ENCODE measurements at regions not wholly inside any gene's neighbourhood (a gene's known extent, or its start where the extent isn't known, plus 50 kb on each side); places are given as distances from the start of the nearest gene placed in this dataset.

GRCh38 chr13:47330031-47330430 is 433.2 kb upstream of the HTR2A start:
- intact Hi-C loops (cut with micrococcal nuclease): no loop called here
- no peak for FAIRE-seq
- Histone ChIP-seq H3K4me1 (ENCODE audit: control insufficient read depth, extremely low read depth, insufficient read depth, low read length) (no peaks in the 10 kb centered on the region), H3K27ac (ENCODE audit: insufficient read depth, low read depth, low read length) (no peak overlapping the region), H3K4me2 (ENCODE audit: insufficient read depth, low read length) (no peak overlapping the region), H3K36me3 (ENCODE audit: control insufficient read depth in 2 of 2, extremely low read depth in 1 of 2, insufficient read depth in 2 of 2, low read length in 2 of 2) (no peaks in the 10 kb centered on the region), H3K27me3 (ENCODE audit: control insufficient read depth in 2 of 2, insufficient read depth in 2 of 2, low read length in 2 of 2) (no peaks in the 10 kb centered on the region), H4K20me1 (replicated peaks; ENCODE audit: control insufficient read depth, extremely low read depth, insufficient read depth, low read length) (no peaks in the 10 kb centered on the region), H2AFZ (ENCODE audit: low read depth, low read length) (no peak overlapping the region), H3K9me3 (replicated peaks; ENCODE audit: control insufficient read depth, insufficient read depth, low read length) (peaks cover 5% of the 10 kb centered on the region), H3K4me3 (replicated peaks in 1 of 3; ENCODE audit: insufficient read depth in 1 of 3, low read depth in 1 of 3, low read length in 3 of 3) (no peak overlapping the region), H3K79me2 (ENCODE audit: control insufficient read depth, insufficient read depth, low read length) (no peaks in the 10 kb centered on the region), H3K9ac (replicated peaks; ENCODE audit: extremely low read depth, insufficient read depth, low read length) (no peak overlapping the region), H3K9me1 (replicated peaks; ENCODE audit: control insufficient read depth, extremely low read depth, insufficient read depth, low read length) (no peaks in the 10 kb centered on the region)
- dilution Hi-C loops (cut with MboI; ENCODE audit: extremely low pct_ligation_motif_present, low sequenced_read_pairs): no loop called here
- DNase-seq (ENCODE audit: low read depth, low spot score): no peak
- CTCF ChIA-PET: no interaction called here
- TF ChIP-seq GATA2 (IDR thresholded peaks at IDR 0.05; ENCODE audit: insufficient read depth, insufficient read length, low read depth, low read length): no peak
- TF ChIP-seq CTCF (IDR thresholded peaks at IDR 0.05; ENCODE audit: extremely low read depth in 1 of 2, insufficient read depth in 1 of 2, low read depth in 1 of 2, low read length in 2 of 2): no peak
- TF ChIP-seq MAX (IDR thresholded peaks at IDR 0.05; ENCODE audit: insufficient read depth, insufficient read length): no peak
- no peak for TF ChIP-seq POLR2AphosphoS5 (IDR thresholded peaks at IDR 0.05; ENCODE audit: insufficient read depth, low read depth, low read length)
- TF ChIP-seq POLR2A (IDR thresholded peaks at IDR 0.05; ENCODE audit: low read depth, low read length): no peak
- TF ChIP-seq MYC (IDR thresholded peaks at IDR 0.05; ENCODE audit: low read depth, low read length): no peak
- no peak for TF ChIP-seq JUN (IDR thresholded peaks at IDR 0.05; ENCODE audit: borderline replicate concordance, insufficient read depth, insufficient read length, low read depth)
- no peak for TF ChIP-seq EZH2 (IDR thresholded peaks at IDR 0.05; ENCODE audit: borderline replicate concordance, low read depth, low read length, severe bottlenecking)
- no peak for TF ChIP-seq FOS (IDR thresholded peaks at IDR 0.05; ENCODE audit: borderline replicate concordance, insufficient read depth, low read length)
- BruUV-seq (replicated peaks): no TSS peak
- POLR2A ChIA-PET: no interaction called here
